HS-27A (cell line): ENCODE measurements at regions not wholly inside any gene's neighbourhood (a gene's known extent, or its start where the extent isn't known, plus 50 kb on each side); places are given as distances from the start of the nearest gene placed in this dataset.
"Not testable (repeated sequence)": the region's sequence is repeated elsewhere in the genome, so short reads cannot be mapped to it uniquely, and the experiment has no call there.

ENCODE experiments used
- DNase-seq: peaks from one replicate; pipeline ENCODE4 v3.0.0-alpha.2; 2012; ENCODE audit warnings: low read depth, missing footprints

DNA sequence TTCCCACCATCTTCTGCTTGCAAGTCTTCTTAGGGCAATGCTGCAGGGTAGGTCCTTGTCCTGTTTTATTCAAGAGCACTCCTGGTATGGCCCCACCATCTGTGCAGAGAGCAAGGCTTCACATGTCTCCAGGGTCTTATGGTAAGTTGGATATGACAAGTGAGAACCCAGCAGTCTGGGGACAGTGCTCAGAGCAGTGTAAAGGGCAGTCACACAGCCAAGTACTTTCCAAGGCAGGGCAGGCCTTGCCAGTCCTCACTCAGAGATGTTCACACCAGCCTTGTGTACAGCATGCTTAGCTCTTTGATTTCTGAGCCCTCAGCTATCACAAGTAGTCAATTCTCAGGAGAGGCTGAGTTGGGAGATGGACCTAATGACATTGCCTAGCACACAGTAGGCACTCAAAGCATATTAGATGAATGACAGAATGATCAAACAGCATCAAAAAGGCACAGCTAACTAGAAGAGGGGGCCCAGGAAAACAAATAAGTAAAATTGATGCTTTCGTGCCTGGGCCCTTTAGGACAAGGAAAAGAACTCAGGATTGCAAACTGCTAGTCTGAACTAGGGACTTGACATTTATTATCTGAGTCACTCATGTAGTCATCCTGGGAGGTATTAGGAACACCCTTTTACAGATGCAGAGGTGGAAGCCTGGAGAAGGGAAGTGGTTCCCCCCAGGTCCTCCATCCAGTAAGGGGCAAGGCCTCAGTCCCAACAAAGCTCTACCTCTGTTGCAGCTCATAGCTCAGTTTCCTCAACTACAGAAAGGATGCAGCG, 86.7 kb upstream of the CTAGE1 start:
- DNase-seq: no peak

DNA sequence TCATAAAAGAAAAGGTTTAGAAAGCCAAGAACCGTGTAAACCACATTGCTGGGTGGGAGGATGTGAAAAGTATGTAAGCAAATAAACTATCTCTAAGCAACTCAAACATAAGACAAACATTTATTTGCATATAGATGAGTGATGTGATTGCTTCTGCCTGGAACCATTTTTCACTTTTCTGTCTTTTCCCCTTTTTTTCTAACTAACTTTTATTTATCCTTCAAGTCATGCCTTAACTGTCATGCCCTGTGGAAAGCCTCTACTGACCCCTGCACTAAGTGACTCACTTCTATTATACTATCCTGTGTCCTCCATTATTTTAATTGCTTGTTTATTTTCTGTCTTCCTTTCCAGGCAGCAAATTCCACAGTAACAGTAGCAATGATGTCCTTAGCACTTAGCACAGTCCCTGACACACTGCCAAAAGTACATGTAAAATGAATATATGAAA, 87.5 kb upstream of the CTAGE1 start:
- DNase-seq: no peak

DNA sequence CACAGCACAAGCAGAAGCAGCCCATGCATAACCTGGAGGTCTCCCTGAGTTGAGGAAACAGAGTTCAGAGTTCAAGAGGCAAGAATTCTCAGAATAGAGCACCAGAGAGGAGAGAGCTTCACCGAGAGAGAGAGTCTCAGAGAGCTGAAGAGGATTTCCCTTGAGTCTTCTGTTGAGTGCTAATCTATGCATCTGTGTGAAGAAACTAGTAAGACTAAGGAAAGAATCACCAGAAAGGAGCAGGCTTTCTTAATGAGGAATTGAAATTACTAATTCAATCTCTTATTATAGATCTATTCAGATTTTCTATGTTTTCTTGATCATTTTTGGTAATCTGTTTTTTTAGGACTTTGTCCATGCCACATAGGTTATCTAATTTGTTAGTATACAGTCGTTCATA, 89.3 kb upstream of the CTAGE1 start:
- DNase-seq: no peak

DNA sequence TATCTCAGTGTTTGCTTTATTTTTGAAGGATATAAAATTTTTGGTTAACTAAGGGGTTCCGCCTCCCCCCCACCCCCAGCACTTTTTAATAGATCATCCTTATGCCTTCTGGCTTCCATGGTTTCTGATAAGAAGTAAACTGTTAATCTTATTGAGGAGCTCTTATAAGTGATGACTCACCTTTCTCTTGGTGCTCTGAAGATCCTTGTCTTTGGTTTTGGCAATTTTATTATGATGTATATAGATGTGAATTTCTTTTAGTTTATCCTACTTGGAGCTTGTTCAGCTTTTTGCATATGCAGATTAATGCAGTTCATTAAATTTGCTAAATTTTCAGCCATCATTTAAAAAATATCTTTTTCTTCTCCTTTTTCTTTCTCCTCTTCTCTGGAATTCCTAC, 91.7 kb upstream of the CTAGE1 start:
- DNase-seq: no peak

DNA sequence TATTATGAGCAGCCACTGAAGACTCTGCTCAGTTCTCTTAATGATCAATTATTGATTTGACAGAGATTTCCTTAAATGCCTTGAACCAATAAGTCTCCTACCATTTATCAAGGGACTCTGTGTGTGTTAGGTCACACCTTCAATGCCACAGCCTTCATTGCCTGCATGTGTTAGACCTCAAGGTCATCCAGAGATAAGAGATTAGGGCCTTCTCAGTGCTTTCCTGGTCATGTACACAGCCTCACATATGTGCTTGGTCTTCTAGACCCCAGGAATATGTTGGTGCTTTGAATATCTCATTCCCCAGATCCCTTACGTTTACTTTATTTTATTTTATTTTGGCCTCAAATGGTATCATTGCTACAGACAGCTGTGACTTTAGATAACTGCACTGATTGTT, 93.0 kb upstream of the CTAGE1 start:
- no peak for DNase-seq

DNA sequence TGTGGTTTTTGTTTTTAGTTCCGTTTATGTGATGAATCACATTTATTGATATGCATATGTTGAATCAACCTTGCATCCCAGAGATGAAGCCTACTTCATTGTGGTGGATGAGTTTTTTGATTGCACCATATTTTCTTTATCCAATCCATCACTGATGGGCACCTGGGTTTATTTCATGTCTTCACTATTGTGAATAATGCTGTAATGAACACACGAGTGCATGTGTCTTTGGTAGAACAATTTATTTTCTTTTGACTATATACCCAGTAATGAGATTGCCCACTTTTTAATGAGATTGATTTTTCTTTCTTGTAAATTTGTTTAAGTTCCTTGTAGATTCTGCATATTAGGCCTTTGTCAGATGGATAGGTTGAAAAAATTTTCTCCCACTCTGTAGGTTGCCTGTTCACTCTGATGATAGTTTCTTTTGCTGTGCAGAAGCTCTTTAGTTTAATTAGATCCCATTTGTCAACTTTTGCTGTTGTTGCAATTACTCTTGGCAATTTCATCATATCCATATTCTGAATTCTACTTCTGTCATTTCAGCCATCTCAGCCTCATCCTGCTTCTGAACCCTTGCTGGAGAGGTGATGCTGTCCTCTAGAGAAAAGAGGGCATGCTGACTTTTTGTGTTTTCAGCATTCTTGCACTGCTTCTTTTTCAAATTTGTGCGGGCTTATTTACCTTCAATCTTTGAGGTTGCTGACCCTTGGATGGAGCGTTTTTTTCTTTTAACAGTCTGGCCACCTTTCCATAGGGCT, 96.2 kb upstream of the CTAGE1 start:
- DNase-seq: no peak

DNA sequence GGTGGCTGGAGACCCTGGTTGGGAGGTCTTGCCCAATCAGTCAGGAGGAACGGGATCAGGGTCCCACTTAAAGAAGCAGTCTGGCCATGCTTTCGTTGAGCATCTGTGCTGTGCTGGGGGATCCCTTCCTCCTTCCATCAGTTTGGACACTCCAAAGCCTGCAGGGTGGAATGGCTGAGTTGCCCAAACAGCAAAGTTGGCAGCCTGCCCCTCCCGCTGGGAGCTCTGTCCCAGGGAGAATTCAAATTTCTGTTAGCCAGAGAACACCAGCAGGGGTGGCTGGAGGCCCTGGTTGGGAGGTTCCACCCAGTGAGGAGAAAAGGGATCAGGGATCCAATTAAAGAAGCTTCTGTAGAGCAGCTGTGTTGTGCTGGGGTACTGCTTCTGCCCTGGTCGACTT, 96.9 kb upstream of the CTAGE1 start:
- no peak for DNase-seq

DNA sequence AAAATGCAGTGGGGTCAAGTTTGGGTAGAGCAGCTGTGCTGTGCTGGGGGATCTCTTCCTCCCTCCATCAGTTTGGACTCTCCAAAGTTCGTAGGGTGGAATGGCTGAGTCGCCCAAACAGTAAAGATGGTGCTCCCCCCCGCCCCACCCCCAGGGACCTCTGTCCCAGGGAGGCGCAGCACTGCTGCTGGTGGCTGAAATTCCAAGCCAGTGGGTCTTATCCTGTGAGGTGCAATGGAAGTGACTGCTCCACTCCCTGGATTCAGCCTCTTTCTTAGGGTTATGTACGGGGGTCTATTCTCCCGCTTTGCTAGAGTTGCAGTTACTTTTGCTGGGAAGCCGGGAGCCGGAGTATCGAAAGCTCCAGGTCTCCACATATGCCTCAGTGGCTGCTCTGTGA, 97.5 kb upstream of the CTAGE1 start:
- DNase-seq: no peak

DNA sequence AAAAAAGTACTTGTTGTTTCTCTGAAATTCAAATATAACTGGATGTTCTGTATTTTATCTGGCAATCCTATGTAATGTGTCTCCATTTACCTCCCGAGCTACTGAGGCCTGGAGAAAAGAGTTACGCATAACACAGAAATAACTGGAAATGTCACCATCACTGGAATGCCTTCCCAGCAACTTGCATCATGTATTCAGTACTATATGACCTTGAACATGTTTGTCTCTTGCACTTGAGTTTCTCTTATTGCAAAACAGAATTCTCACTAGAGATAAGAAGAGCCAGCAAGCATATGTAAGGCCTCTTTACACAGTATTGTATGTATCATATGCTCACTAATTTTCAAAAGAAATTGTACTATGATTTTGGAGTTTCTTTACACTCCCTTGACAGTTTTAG, 99.6 kb upstream of the CTAGE1 start:
- DNase-seq: no peak

DNA sequence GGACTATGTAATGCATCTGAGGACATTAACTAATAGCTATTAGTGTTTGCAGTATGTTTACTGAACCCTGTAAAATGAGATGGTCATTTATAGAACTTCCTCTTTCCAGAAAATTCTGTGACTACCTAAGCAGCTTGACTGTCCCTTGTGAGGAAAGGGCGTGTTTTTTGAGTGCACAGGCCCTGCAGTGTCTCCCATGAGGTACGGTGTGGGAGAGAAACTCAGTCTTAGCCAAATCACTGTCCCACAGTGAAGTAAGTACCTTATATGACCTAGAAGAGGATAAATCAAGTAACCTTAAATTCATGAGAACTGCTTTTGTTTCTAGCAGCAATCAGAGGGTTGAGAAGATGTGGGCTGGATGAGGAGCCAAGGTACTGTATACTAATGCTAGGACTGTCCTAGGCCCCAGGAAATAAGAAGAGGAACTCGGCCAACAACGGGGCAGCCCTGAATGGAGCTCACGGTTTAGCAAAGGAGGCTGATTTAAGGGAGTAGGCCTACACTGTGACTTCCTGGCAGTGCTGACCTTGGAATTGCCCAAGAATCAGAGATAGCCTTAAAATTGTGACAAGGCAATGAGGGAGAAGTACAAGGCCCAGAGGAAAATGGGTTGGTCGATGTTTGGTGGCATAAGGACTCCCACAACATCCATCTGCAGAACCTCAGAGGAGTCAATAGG, 103.5 kb upstream of the CTAGE1 start:
- DNase-seq: no peak

DNA sequence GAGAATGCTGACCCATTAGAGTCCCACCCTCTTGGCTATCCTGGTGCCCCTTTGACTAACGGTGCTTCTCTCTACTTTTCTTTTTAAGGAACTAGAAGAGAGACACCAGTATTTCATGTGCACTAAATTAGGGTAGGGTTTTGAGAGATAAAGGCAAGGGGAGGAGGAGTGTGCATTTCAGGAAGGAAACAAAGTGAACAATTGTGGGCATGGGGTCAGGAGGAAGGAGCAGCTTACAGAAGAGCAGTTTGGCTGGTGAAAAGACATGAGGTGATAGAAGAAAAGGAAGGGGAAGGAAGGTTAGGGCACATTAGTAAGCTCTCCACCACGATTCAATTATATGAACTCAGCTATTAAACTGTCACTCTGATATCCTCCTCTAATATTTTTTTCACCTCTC, 105.8 kb upstream of the CTAGE1 start:
- DNase-seq: no peak

DNA sequence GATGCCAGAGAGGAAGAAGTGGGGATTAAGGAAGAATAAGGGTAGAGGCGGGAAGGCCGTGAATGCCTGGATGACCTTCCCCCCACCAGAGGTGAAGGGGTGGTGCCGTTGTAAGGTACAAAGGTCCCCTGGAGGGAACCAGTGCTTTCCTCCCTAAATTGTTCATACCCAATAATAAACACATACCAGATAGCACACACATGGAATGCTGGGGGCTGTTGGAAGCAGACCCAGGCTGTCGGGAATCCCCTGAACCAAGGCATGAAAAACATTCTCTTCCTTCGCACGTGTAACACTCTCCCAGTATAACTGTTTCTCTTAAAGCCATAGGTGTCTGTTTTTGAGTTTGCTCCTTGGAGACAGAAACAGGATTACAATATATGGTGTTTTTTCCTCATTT, 107.1 kb upstream of the CTAGE1 start:
- no peak for DNase-seq

DNA sequence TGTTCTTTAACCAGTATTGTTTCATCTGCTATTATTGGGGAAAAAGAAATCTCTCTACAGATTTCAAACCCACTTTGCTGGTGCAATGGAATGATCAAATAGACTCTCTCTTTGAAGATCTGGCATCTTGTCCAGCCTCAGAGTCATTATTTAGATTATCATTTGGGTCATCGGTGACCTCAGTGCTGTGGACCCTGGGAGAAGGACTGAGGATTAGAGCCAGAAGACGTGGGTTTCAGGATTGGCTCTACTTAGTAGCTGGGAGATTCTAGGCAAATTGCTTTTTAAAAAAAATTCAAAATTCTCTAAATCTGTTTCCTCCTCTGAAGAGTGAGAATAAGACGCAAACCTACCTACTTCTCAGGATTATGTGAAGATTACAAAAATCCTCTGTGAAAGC, 107.6 kb upstream of the CTAGE1 start:
- no peak for DNase-seq

DNA sequence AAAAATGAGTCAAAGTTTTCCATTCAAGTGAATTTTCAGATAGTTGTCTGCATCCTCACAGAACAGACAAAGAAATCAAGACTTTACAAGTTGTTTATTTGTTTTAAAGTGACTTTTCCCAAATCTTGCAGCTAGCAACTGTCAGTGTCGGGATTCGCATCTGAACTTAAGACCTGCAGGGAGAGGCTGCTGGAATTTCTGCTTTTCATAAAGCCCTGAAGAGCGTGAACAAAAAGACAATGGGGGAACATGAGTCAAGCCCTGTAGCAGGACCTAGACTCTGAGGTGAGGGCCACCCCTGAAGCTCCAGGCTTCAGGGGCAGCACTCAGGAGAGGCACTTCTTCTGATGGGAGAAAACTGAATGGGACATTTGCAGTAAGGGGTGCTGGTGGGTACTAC, 108.2 kb upstream of the CTAGE1 start:
- DNase-seq: no peak

DNA sequence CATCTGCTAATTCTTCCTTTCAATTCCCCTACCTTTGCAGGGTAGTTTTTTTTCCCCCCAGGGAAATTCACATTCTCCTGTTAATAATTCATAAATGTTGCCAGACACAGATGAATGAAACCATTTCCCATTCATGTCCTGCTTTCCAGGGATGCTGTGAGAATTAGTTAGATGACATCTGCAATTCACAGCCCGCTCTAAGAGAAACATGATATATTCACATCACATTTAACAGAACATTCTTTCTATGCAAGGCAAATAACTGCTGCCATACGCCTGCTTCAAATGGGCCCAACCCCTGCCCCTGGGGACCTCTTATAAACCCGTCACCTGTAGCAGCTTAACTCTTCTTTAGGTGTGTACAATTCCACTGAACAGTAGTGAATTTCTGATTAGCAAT, 110.6 kb upstream of the CTAGE1 start:
- no peak for DNase-seq

DNA sequence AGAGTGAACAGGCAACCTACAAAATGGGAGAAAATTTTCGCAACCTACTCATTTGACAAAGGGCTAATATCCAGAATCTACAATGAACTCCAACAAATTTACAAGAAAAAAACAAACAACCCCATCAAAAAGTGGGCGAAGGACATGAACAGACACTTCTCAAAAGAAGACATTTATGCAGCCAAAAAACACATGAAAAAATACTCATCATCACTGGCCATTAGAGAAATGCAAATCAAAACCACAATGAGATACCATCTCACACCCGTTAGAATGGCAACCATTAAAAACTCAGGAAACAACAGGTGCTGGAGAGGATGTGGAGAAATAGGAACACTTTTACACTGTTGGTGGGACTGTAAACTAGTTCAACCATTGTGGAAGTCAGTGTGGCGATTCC, 117.0 kb upstream of the CTAGE1 start:
- DNase-seq: not testable (repeated sequence)

DNA sequence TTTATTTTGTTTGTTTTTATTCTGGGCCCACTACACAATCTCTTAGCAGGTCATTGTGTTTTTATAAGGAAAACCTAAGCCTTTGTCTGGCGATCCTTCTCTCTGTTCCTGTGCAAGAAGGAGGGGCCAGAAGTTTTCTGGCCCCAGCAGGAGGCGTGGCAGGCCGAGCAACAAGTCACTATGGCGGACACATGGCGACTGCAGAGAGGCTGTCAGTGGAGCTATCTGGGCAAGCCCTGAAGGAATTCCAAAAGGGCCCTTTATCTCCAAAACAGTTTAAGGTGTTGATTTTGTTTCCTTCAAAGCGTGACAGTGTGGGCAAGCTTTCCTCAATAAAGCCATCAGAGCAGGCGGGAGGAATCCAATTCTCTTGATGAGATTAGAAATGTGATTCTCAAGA, 118.8 kb upstream of the CTAGE1 start:
- DNase-seq: no peak

DNA sequence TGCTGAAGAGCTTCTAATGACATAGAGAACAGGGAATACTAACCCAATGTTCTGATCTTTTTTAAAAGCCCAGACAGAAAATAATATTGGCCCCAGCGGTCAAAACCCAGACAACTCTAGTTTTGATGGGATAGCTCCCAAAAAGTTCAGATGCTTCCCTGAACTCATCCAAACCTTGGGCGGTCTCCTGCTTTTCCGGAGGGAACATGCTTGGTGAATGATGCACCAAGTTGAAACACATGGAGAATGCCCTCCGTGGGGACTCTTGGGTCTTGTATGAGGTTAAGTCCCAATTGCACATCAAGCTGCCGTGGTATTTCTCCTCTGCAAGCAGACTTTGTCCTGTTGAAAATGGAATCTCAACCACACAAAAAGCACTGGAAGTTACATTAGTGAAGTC, 120.7 kb upstream of the CTAGE1 start:
- no peak for DNase-seq

DNA sequence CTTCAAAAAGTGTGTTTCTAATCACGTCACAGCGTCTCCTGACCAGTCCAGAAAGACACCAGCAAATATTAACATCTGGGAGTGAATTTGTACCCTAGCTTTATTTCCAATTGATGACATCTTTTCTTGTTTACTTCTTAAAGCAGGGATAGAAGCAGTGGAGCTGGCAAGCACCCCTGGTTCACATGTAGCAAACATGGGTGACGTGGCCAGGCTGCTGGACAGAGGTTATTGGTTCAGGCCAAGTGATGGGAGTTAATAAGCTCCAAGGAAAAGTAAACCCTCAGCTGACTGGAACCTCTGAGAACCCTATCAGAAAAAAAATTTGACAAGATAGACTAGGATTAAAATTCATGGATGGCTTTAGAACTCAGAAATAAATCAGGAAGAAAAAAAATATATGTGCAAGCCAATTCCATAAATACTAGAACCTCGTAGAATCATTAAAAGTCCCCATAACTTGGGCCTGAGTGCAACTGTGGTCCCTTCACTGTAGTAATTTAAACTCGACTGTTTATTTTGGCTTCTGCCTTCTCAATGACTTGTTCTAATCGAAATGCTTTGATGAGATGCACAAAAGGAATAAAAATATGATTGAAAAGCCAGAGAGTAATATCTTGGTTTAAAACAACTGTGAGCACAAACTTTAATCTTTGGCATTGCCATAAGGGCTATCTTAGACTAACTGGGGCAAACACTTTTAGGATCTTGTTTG, 121.5 kb upstream of the CTAGE1 start:
- no peak for DNase-seq

DNA sequence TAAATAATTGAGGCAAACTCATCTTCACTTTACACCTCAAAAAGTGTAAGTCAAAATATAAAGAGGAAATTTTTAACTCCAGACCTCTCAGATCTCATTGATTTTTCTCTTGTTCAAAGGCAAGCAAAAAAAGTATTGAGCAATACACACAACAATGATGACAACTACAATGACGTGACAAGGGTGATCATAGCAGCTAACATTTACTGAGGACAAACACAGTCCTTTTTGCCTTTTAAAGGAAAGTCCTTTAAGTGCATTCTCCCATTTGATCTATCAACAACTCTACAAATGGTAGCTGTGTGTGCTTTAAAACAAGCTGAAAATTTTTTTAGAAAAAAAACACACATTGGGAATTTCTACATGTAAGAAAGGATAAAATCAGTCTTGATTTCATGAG, 123.5 kb upstream of the CTAGE1 start:
- DNase-seq: no peak

DNA sequence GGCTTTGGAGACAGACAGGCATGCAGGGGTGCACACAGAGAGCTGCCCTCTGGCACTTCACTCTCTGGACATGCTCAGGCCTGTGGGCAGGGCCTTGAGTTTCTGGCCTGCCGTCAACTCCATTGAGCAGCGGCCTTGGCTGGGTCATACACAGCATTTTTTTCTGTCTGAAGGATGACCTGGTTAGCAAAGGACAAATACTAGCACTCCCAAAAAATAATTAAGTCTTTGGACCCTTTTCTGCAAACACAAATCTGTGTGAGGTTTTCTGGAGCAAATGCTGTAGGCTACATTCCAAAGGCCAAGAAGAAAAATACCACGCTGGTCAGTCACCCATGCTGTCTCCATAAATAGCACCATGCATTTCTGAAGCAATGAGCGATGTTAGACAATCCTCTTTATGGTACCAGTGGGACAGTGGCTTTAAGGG, 124.7 kb upstream of the CTAGE1 start:
- no peak for DNase-seq

DNA sequence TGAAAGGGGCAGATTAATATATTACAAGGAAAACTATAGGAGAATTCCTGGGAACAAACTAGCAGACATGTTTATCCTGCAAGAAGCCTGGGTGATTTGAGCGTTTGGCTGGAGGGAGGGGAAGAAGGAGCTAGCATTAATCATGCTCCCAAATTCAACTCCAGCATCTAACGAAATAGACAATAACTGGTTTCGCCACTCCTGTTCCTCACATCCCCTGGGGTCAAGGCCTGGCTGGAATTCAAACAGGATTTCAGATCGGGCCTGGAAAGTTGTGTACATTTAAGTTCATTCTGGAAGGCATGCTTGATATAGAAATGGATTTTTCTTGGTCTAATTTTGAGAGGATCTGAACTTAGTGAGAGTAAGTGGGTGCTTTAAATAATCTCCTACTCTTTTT, 126.1 kb upstream of the CTAGE1 start:
- DNase-seq: no peak
